ENCODE measurements at regions not wholly inside any gene's neighbourhood (a gene's known extent, or its start where the extent isn't known, plus 50 kb on each side); places are given as distances from the start of the nearest gene placed in this dataset.

GRCh38 chr21:35336534-35336933, 287.4 kb upstream of the RUNX1 start:
- TF ChIP-seq ZNF274 (IDR thresholded peaks at IDR 0.05; ENCODE audit: low read depth, low read length) = no peak
- H3K4me3 ChIP-seq (ENCODE audit: low read length) = no peak overlapping the region

DNA sequence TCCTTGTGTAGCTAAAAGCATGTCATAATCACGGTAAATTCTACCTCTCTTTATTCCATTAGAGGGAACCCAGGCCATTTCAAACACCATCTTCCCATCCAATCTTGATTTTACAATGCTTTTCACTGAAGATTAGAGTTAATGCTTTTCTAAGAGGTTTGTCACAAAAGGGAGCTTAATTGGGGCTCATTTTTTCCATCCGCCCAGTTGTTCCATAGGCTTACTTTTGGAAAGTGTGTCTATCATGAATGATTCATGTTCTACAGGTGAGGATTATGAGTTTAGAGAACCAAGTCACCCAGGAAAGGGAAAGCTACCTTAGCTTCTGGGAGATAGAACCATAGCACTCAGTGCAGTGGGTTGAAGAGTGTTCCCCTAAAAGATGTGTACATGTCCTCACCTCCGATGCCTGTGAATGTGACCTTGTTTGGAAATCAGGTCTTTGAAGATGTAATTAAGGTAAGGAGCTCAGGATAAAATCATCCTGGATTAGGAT, 286.9 kb upstream of the RUNX1 start:
- TF ChIP-seq ZNF274 (IDR thresholded peaks at IDR 0.05; ENCODE audit: low read depth, low read length) = no peak
- no peak overlapping the region for H3K4me3 ChIP-seq (ENCODE audit: low read length)

- no peak for TF ChIP-seq ZNF274 (IDR thresholded peaks at IDR 0.05; ENCODE audit: low read depth, low read length)
- no peak overlapping the region for H3K4me3 ChIP-seq (ENCODE audit: low read length)
These were observed 284.9 kb upstream of the RUNX1 start for GRCh38 chr21:35333831-35334618.

GRCh38 chr21:35332841-35333426, 283.8 kb upstream of the RUNX1 start:
- no peak overlapping the region for H3K4me3 ChIP-seq (ENCODE audit: low read length)
- TF ChIP-seq ZNF274 (IDR thresholded peaks at IDR 0.05; ENCODE audit: low read depth, low read length) = no peak

DNA sequence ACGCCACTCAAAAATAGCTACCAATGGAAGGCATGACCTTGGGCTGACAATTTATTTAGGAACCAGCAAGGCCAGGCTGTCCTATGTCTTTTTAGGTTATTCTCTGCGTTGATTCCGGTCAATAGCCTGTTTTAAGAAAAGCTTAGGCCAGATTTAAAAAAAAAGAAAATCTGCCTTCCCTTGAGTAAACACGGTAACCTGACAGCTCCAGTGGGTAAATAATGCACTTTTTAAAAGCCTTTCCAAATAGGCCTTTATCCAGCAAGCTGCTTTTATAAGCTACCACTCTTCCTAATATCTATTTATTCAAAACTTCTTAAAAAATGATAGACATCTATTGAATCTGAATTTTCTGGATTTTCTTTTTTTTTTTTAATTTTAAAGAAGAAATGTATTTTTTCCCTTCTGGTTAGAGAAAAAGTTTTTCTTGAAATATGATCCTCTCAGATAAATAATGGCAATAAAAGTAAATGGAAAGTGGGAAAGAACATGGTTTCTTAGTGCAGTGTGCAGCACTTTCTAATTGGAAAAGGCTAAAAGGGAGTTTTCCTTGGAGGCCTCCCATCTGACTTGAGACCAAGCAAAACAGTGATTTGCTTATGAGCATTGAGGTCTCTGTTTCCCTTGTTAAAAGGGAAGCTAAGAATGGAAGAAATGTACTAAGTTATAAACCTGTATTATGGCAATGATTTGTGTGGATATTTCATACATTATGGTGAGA, 281.0 kb upstream of the RUNX1 start:
- no peak for TF ChIP-seq ZNF274 (IDR thresholded peaks at IDR 0.05; ENCODE audit: low read depth, low read length)
- H3K4me3 ChIP-seq (ENCODE audit: low read length) = no peak overlapping the region

DNA sequence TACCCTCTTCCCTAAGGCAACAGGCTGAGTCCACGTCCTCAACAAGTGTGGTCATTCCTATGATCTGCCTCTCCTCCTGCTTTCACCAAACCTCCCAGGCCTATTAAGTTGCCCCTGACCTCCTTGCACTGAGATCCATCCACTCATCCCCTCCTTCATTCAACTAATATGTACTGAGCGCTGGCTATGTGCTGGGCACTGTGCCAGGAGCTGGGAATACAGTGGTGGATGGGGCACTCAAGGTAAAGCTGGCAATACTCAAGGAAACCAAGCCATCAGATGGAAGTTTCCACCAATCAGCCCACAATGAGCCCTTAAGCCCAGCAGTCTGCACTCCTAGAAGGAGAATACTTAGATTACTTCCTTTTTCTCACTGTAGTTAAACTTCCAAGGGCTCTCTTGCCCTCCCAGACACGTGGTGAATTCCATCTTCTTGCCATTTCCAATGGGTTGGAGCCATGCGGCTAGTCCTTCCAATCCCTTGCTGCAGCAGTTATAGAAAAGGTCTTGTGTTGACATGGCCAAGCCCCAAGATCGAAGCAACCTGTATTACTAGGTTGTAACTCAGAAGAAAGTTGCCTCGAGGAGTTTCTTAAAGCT, 279.9 kb upstream of the RUNX1 start:
- TF ChIP-seq ZNF274 (IDR thresholded peaks at IDR 0.05; ENCODE audit: low read depth, low read length) = no peak
- no peak overlapping the region for H3K4me3 ChIP-seq (ENCODE audit: low read length)

GRCh38 chr21:35326677-35327076, 277.6 kb upstream of the RUNX1 start:
- TF ChIP-seq ZNF274 (IDR thresholded peaks at IDR 0.05; ENCODE audit: low read depth, low read length) = no peak

DNA sequence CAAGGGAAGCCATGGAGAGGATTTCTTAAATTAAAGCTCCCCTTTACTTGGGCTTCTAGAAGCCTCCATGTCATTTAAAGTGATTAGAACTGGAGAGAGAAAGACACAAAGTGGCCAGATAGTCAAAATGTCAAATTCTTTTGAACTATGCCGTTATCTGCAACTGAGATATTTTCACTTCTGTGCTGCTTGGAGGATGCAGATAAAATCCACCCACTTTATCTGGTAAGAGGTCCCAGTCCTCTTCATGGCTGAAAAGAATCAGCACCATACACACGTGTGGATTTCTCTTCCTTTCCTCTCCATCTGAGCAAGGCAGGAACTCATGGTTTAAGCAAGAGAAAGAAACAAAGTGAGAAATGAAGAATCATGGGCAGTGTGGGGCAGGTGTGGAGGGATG, 276.9 kb upstream of the RUNX1 start:
- no peak overlapping the region for H3K4me3 ChIP-seq (ENCODE audit: low read length)
- no peak for TF ChIP-seq ZNF274 (IDR thresholded peaks at IDR 0.05; ENCODE audit: low read depth, low read length)

More at GRCh38 chr21:35326677-35327076, 277.6 kb upstream of the RUNX1 start:
- no peak overlapping the region for H3K4me3 ChIP-seq (ENCODE audit: low read length)

DNA sequence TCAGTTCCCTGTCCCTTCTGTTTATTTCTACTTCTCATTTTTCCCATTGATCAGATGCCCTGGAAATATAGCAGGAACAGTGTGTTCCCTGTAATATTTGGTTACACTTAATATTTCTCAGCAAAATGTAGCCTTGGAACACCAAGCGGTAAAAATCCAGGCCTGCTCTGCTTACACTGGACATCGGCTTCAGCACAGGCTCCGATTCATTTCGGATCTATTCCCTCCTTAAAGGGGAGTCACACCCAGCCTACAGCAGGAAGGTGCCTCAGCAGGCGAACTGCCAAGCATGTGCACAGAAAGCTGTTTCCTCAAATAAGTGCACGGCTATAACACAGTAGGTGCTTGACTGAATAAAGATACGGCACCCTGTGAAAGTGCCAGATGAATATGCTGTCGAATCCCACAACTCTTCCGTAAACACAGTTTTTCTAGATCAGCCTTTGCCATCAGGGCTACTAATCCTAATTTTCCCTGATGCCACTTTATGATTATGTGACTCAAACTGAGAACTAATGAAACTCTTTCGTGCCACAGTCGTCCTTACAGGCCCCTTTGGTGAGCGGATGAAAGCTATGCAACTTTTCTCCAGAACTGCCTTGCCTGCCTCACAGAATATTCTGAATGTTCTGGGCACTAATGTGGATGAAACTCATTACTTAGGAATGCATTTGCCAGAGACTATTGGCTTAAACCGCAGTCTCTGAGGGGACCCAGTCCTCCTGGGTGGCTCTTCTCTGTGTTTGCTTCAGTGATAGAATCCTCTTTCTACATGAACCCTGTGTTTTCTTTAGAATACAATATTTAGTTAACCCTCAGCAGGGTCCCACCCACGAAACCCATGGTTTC, 275.5 kb upstream of the RUNX1 start:
- TF ChIP-seq ZNF274 (IDR thresholded peaks at IDR 0.05; ENCODE audit: low read depth, low read length) = no peak
- no peak overlapping the region for H3K4me3 ChIP-seq (ENCODE audit: low read length)

- H3K4me3 ChIP-seq (ENCODE audit: low read length) = no peak overlapping the region
- TF ChIP-seq ZNF274 (IDR thresholded peaks at IDR 0.05; ENCODE audit: low read depth, low read length) = no peak
These were observed 274.8 kb upstream of the RUNX1 start for GRCh38 chr21:35323947-35324346.

DNA sequence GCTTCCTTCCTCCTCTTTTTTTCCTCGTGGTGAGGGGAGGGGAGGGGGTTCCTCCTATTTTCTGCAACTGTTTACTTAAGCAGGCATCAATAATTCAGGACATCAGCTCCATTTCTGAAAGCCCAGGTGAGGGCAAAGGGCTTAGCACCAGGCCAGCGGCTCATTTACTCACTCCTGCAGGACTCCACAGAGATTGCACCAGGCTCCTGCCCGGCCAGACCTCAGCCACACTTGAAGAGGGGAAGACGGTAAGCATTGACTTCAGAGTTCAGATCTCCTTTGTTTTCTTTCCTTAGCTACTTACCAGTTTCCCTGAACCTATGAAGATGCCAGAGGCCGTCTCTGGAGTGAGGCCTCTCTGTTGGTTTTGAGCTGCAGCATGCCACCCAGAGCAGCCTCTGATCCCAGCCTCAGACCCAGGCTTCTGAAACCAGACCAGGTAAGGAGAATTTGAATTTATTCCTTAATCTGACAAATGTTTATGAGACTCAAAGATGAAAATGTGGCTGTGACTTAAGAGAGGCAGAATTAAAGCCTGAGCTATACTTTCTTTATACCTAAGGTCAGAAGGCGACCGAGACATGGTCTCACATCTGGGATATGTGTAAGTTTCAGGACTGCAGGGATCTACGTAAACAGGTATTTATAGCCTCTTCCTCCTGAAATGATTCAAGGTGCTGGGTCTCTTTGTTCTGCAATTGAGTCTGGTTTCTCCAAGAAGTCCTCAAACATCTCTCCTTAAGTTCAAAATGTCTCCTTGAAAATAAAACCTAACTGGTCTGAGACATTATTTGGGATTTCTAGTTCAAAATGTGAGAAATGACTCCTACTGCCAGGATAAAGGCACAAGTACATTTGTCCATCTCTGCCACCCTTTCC, 272.5 kb upstream of the RUNX1 start:
- H3K4me3 ChIP-seq (ENCODE audit: low read length) = no peak overlapping the region
- TF ChIP-seq ZNF274 (IDR thresholded peaks at IDR 0.05; ENCODE audit: low read depth, low read length) = no peak

- no peak overlapping the region for H3K4me3 ChIP-seq (ENCODE audit: low read length)
- TF ChIP-seq ZNF274 (IDR thresholded peaks at IDR 0.05; ENCODE audit: low read depth, low read length) = no peak
These were observed 270.7 kb upstream of the RUNX1 start for GRCh38 chr21:35319684-35320283.

Data from GM08714 (cell line).